CD4-positive, alpha-beta T cell treated with Interleukin-15 for 1 hour (primary cell): ENCODE measurements at regions not wholly inside any gene's neighbourhood (a gene's known extent, or its start where the extent isn't known, plus 50 kb on each side); places are given as distances from the start of the nearest gene placed in this dataset.

Source experiments
- DNase-seq: peaks from one replicate; pipeline ENCODE4 v3.0.0-alpha.2; 2020

- no peak for DNase-seq
Observed at GRCh38 chr20:21936261-21936660, 230.8 kb downstream of the PAX1 start.

DNA sequence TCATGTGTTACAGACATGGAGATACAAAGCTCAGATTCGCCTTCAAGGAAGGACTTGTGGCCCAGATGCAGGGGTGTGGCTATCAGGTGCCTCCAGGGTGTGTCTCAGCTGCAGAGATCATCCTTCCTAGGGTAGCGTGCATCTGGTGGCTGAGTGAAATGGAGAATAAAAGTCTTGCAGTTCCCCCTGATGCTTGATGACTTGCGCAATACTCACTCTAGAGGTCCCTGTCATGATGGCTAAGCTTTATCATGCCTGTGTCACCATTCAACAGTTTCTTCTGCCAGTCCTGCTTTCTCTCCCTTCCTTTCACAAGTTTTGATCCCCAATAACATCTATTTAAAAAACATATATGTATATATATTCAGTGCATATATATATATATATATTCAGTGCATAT lies 228.1 kb downstream of the PAX1 start:
- DNase-seq: no peak

GRCh38 chr20:21921251-21921650 lies 215.8 kb downstream of the PAX1 start:
- DNase-seq: no peak

DNA sequence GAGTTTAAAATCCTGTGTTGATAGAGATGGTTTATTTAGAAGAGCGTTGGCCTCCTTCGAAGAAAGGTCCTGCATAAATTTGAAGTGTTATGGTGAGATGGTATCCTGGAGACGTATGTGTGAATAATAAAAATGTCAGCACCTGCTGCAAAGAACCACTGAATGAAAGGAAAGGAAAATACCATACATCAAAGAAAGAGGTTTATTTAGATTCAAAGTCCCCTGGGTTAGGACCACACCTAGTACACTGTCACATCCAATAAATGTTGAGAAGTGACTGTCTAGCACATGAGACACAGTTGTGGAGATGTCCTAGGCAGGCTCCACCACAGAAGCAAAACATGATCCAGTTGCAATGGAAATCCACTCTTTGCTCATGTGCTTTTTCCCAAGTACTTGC lies 214.7 kb downstream of the PAX1 start:
- no peak for DNase-seq

GRCh38 chr20:21918398-21918797 lies 212.9 kb downstream of the PAX1 start:
- no peak for DNase-seq

GRCh38 chr20:21902391-21902790 lies 196.9 kb downstream of the PAX1 start:
- DNase-seq: no peak

GRCh38 chr20:21901470-21902275 lies 196.2 kb downstream of the PAX1 start:
- DNase-seq: no peak

GRCh38 chr20:21900431-21900830 lies 195.0 kb downstream of the PAX1 start:
- no peak for DNase-seq

- DNase-seq: no peak
Observed at GRCh38 chr20:21874921-21875320, 169.5 kb downstream of the PAX1 start.

DNA sequence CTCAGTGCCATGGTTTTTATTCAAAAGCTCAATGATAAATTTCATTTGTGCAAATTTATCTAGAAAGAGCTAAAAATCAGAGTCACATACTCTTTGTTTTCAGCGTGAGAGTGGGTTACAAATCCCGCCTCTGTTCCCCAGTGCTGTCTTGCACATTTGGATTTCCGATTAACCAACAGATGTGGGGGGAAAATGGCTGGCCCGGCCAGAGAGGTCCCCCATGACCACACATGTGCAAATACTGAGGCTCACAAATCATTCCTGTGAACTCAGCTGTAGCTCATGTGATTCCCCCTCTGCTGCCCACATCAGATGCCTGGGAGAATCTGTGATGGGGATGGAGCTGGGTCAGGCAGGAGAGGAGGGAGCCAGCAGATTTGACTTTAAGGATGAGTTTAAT lies 168.7 kb downstream of the PAX1 start:
- DNase-seq: no peak

GRCh38 chr20:21873291-21873690 lies 167.8 kb downstream of the PAX1 start:
- no peak for DNase-seq

DNA sequence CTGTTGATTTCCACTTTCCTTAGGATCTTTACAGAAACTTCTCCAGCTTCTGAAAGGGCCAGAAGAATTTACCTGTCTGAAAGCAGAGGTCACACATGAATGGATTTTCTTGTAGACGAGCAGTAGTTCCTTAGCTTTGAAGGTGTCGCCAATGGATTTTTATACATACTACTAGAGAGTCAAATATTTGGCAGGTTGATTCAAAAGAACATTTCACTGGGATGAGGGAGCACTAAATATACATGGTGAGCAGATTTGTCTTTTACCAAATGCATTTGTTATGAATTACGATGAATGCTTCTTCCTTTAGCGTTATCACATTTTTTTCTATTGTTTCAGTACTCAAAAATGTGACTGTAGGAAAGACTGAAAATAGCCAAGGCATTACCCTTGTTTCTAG lies 162.3 kb downstream of the PAX1 start:
- DNase-seq: no peak

- no peak for DNase-seq
Observed at GRCh38 chr20:21867353-21867752, 161.9 kb downstream of the PAX1 start.

- no peak for DNase-seq
Observed at GRCh38 chr20:21862956-21863355, 157.5 kb downstream of the PAX1 start.

DNA sequence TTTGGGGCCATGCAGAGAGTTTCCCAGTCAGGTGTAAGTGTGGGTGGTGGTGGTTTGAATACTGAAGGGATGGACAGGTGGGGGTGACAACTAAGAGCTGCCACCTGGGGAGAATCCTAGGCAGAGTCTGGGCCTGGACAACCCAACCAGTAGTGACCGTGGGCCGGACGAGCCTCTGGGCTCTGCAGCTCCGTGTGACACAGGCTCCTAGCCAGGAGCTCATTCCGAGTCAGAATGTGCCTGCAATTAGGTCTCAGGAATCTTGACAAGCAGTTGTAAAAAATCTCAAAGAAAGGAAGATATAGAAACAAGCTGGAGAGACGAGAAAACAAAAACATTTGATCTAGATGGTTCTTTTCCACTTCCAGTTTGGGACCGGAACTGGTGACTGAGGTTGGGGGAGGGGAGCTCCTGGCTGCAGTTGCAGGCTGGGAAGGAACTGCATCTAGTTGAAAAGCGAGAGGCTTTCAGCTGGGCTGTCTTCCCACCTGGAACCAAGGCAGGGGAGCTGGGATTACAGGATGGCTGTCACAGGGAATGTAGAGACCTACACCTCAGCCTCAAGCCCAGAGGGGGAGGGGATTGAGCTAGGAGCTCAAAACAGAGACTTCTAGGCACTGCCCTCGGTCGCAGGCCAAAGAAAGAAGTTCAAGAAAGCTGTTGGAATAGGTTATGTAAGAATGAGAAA lies 156.9 kb downstream of the PAX1 start:
- no peak for DNase-seq

DNA sequence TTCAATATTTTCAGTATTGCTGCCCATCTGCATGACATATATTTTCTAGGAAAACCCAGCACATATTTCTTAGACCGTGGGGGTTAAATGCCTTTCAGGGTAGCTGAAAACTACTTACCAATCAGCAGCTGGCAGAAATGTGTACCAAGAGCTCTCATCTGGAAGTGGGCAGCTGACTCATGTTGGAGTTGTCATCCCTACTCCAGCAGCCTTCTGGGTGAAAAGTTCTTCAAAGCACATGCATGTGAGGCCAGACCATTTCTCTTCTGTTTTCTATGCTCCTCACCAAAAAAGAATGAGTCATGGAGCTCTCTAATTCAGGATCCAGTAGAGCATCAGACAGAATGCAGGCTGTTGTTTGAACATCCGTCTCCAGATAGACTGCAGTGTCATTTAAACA lies 135.5 kb downstream of the PAX1 start:
- no peak for DNase-seq

GRCh38 chr20:21839982-21840381 lies 134.5 kb downstream of the PAX1 start:
- no peak for DNase-seq

DNA sequence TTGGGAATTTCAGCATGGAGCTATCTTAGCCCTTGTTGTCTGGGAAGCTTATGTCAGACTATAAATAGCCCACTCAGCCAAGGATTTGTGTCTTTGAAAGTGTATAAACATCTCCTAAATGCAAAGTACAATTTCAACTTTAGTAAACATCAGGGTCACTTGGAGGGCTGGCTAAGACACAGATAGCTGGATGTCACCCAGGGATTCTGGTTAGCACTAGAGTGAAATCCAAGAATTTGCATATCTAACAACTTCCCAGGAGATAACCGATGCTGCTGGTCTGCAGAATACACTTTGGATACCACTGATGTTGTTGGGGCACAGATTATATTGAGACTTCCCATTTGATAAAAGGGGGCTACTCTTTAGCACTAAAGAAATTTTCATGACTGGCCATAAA lies 130.9 kb downstream of the PAX1 start:
- DNase-seq: no peak

GRCh38 chr20:21835042-21835441 lies 129.6 kb downstream of the PAX1 start:
- no peak for DNase-seq

GRCh38 chr20:21832442-21833385 lies 127.2 kb downstream of the PAX1 start:
- no peak for DNase-seq

- DNase-seq: no peak
Observed at GRCh38 chr20:21826976-21827375, 121.5 kb downstream of the PAX1 start.

DNA sequence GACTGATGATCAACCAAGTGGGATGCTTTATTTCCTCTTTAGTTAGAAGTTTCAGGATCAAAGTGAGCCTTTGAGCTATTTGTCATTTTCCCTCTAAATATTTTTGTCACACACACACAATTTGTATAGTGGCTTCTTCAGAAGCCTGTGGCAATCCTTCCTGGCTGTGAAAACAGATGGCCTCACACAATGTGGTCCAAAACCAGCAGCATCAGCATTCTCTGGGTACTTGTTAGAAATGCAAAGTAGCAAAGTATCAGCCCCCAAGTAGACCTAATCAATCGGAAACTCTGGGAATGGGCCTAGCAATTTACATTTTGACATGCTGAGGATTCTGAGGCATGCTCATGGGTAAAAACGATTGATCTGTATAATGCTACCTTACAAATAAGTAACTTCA lies 115.9 kb downstream of the PAX1 start:
- DNase-seq: no peak

DNA sequence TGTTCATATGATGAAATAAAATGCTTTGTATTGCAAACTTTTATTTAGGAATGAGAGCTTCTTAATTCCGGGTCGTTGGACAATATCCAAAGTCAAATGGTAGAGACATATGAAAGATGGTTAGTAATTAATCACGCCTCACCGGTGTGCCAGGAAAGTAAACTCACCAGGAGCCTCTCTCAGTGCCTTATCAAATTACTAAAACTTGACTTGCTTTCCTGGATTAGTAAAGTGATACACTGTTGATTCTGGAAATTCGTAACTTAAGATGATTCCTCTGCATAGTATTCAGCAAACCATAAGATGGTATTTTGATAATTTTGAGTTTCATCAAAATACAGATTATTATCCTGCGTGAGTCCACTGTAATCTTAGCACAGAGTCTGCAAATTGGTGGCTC lies 115.2 kb downstream of the PAX1 start:
- no peak for DNase-seq

DNA sequence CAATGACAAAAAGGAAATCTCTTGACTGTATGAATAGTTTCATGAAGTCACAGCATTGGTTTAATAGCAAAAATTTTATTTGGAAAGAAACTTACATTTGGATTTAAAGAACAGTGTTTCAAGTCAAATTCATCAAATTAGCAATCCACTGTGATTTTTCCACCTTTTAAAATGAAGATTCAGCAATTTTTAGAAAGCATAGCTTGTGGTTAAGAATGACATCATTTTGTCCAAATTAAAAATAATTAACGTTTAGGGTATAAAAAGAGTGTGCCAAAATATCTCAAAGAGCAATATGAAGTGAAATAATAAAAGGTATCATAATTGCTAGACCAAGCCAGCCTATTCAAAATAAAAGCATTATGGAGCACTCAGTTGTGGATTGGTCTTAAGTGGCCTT lies 114.6 kb downstream of the PAX1 start:
- DNase-seq: no peak
